Gastroesophageal sphincter (tissue), 3 donors: ENCODE measurements at regions not wholly inside any gene's neighbourhood (a gene's known extent, or its start where the extent isn't known, plus 50 kb on each side); places are given as distances from the start of the nearest gene placed in this dataset.

ENCODE experiments used
- EP300 ChIP-seq: sonication (generic); formaldehyde crosslinking; IDR thresholded peaks from one replicate; pipeline ENCODE4 v1.6.1; 2017; ENCODE audit warnings: antibody characterized with exemption, mild to moderate bottlenecking
- POLR2A ChIP-seq, 2 donors: fragments of 450-650 bp; IDR thresholded peaks; one replicate each; pipeline ENCODE4 v1.6.1; 2017; ENCODE audit warnings: antibody characterized with exemption in 2 of 2, mild to moderate bottlenecking in 2 of 2, moderate library complexity in 1 of 2
- POLR2AphosphoS5 ChIP-seq: sonication (generic); formaldehyde crosslinking; IDR thresholded peaks from one replicate; pipeline ENCODE4 v1.6.1; 2017; ENCODE audit warnings: antibody characterized with exemption
- TF ChIP-seq, protein P1 (sequence below), 4 experiments: fragments of 200-600 bp in 2 of 4; fragments of 450-650 bp in 2 of 4; sonication (generic) in 1 of 4; IDR thresholded peaks; one replicate each; pipeline ENCODE4 v1.5.1; 2017 to 2019; ENCODE audit warnings: antibody characterized with exemption in 4 of 4, mild to moderate bottlenecking in 2 of 4, moderate library complexity in 2 of 4

DNA sequence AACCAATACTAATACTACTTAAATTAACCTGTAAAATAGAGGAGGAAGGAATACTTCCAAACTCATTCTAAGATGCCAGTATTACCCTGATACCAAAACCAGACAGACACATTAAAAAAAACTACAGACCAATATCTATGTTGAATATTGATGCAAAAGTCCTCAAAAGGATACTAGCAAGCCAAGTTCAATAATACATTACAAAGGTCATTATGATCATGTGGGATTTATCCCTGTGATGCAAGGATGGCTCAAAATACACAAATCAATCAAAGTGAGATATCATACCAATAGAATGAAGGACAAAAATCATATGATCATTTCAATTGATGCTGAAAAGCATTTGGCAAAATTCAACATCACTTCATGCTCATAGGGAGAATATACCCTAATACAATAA lies 97.2 kb upstream of the ATXN7L3B start:
- TF ChIP-seq, protein P1, sequence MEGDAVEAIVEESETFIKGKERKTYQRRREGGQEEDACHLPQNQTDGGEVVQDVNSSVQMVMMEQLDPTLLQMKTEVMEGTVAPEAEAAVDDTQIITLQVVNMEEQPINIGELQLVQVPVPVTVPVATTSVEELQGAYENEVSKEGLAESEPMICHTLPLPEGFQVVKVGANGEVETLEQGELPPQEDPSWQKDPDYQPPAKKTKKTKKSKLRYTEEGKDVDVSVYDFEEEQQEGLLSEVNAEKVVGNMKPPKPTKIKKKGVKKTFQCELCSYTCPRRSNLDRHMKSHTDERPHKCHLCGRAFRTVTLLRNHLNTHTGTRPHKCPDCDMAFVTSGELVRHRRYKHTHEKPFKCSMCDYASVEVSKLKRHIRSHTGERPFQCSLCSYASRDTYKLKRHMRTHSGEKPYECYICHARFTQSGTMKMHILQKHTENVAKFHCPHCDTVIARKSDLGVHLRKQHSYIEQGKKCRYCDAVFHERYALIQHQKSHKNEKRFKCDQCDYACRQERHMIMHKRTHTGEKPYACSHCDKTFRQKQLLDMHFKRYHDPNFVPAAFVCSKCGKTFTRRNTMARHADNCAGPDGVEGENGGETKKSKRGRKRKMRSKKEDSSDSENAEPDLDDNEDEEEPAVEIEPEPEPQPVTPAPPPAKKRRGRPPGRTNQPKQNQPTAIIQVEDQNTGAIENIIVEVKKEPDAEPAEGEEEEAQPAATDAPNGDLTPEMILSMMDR (IDR thresholded peaks at IDR 0.05): no peak
- TF ChIP-seq POLR2A (IDR thresholded peaks at IDR 0.05) (no peak), POLR2AphosphoS5 (no peak), EP300 (no peak)
